Pancreas (tissue), 10 donors: ENCODE measurements at regions not wholly inside any gene's neighbourhood (a gene's known extent, or its start where the extent isn't known, plus 50 kb on each side); places are given as distances from the start of the nearest gene placed in this dataset.

Experiments used
- ATAC-seq, 4 donors: fragments of 200-7000 bp; cut with Tn5 transposase; one replicate each; pipeline versions ENCODE4 v1.8.0 to v1.9.1; 2020; ENCODE audit warnings: mild to moderate bottlenecking in 4 of 4, moderate library complexity in 4 of 4
- DNase-seq, 6 donors: peaks; one replicate each; pipeline ENCODE4 v3.0.0-alpha.2; 2020
- FAIRE-seq: peaks from 2 replicates; lab custom pipeline; 2012; peaks lifted over from hg19 to GRCh38; lab: Jason Lieb, UNC
- H3K27ac ChIP-seq, 4 donors: fragments of 200-600 bp; sonication (generic); 1 replicate in 3 of 4; 2 replicates in 1 of 4; pipeline versions ENCODE4 v1.5.0 to v1.8.0; 2020
- H3K27me3 ChIP-seq, 4 donors: fragments of 200-600 bp; one replicate each; pipeline ENCODE4 v1.8.0; 2021
- H3K36me3 ChIP-seq, 3 donors: fragments of 200-600 bp; sonication (generic) in 1 of 3; one replicate each; pipeline versions ENCODE4 v1.5.0 to v1.8.0; 2020 to 2021
- H3K4me1 ChIP-seq, 3 donors: fragments of 200-600 bp; one replicate each; pipeline ENCODE4 v1.8.0; 2021
- H3K4me3 ChIP-seq, 4 donors: fragments of 200-600 bp; sonication (generic) in 2 of 4; one replicate each; pipeline versions ENCODE4 v1.5.0 to v1.8.0; 2020 to 2021
- H3K9me3 ChIP-seq, 4 donors: fragments of 200-600 bp; one replicate each; pipeline ENCODE4 v1.8.0; 2021
- CTCF ChIP-seq, 4 donors: fragments of 200-600 bp; sonication (generic) in 3 of 4; IDR thresholded peaks; one replicate each; pipeline versions ENCODE4 v1.5.0 to v1.8.0; 2021; ENCODE audit warnings: antibody characterized with exemption in 4 of 4
- WGBS, 2 donors: extraction: QIAGEN DNeasy Blood & Tissue Kit; methylation state at CpG; one replicate each; pipeline ENCODE4 v1.1.7; 2013; 5-methylcytosine and 5-hydroxymethylcytosine counted together
- intact Hi-C, 3 donors: fragments of 100-400 bp; cut with DNase I; formaldehyde crosslinking; loops; one replicate each; pipeline versions ENCODE4 v1.11.1 to v1.14.2; 2022
- donor health status: healthy with polysubstance abuse.
- donor health status: DM: no; HTN: no; CAD: no; lungs with moderate emphysema.
- donor health status: DM: no; HTN: no; CAD: no.
- donor health status: control.
- donor health status: control.
- donor health status: Bipolar disorder and iron deficiency.
- donor health status: DM: yes; HTN: yes; CAD: no.
- donor health status: DM: no; HTN: no; CAD: no.
- donor health status: DM: no; HTN: no; CAD: no.
- donor health status: DM: yes; HTN: yes; CAD: no.

GRCh38 chr5:58121391-58121790, 338.5 kb downstream of the PLK2 start:
- DNase-seq = no peak

GRCh38 chr5:58117542-58117941, 342.3 kb downstream of the PLK2 start:
- Histone ChIP-seq H3K4me1 (no peaks in the 10 kb centered on the region), H3K27ac (no peak overlapping the region), H3K4me3 (no peak overlapping the region), H3K9me3 (no peaks in the 10 kb centered on the region), H3K36me3 (no peaks in the 10 kb centered on the region), H3K27me3 (no peaks in the 10 kb centered on the region)
- ATAC-seq = peak in 2 of 4 donors; percentile 62 to 73
- no peak for FAIRE-seq
- no peak for TF ChIP-seq CTCF (IDR thresholded peaks at IDR 0.05)
- 12 to 30% methylated on average over 2 of the region's 2 CpGs for WGBS, 2 donors
- intact Hi-C loops = no loop called here
- no peak for DNase-seq

More at GRCh38 chr5:58121391-58121790, 338.5 kb downstream of the PLK2 start:
- Histone ChIP-seq H3K36me3 (no peaks in the 10 kb centered on the region), H3K27me3 (no peaks in the 10 kb centered on the region), H3K9me3 (no peaks in the 10 kb centered on the region), H3K27ac (no peak overlapping the region), H3K4me1 (peaks cover 4 to 12% (median 7%) of the 10 kb centered on the region in 3 donors), H3K4me3 (no peak overlapping the region)
- intact Hi-C loops = no loop called here
- 95 to 97% methylated on average over 2 of the region's 2 CpGs for WGBS, 2 donors
- FAIRE-seq (no peak), ATAC-seq (no peak)
- TF ChIP-seq CTCF (IDR thresholded peaks at IDR 0.05) = no peak

GRCh38 chr5:58116346-58116745, 343.5 kb downstream of the PLK2 start:
- DNase-seq (no peak), ATAC-seq (no peak), FAIRE-seq (no peak)
- Histone ChIP-seq H3K27ac (no peak overlapping the region), H3K4me1 (peaks cover 0 to 9% (median 3%) of the 10 kb centered on the region in 3 donors), H3K9me3 (no peaks in the 10 kb centered on the region), H3K4me3 (no peak overlapping the region), H3K27me3 (no peaks in the 10 kb centered on the region), H3K36me3 (no peaks in the 10 kb centered on the region)
- TF ChIP-seq CTCF (IDR thresholded peaks at IDR 0.05) = no peak
- WGBS, 2 donors = 87 to 93% methylated on average over 3 of the region's 3 CpGs
- intact Hi-C loops = no loop called here

- Histone ChIP-seq H3K27me3 (no peaks in the 10 kb centered on the region), H3K9me3 (no peaks in the 10 kb centered on the region), H3K4me3 (no peak overlapping the region), H3K4me1 (peaks cover 0 to 11% (median 5%) of the 10 kb centered on the region in 3 donors), H3K36me3 (no peaks in the 10 kb centered on the region), H3K27ac (no peak overlapping the region)
- WGBS, 2 donors = 62 to 63% methylated on average over 1 of the region's 1 CpG
- no peak for DNase-seq
- intact Hi-C loops = no loop called here
- TF ChIP-seq CTCF (IDR thresholded peaks at IDR 0.05) = no peak
- FAIRE-seq = no peak
- no peak for ATAC-seq
These were observed 344.1 kb downstream of the PLK2 start for GRCh38 chr5:58115811-58116210.

GRCh38 chr5:58114324-58114723, 345.6 kb downstream of the PLK2 start:
- no peak for FAIRE-seq

More at GRCh38 chr5:58114324-58114723, 345.6 kb downstream of the PLK2 start:
- WGBS, 2 donors = 92 to 97% methylated on average over 3 of the region's 3 CpGs
- TF ChIP-seq CTCF (IDR thresholded peaks at IDR 0.05) = no peak
- Histone ChIP-seq H3K9me3 (no peaks in the 10 kb centered on the region), H3K4me3 (no peak overlapping the region), H3K27ac (no peak overlapping the region), H3K27me3 (no peaks in the 10 kb centered on the region), H3K4me1 (peaks cover 0 to 11% (median 5%) of the 10 kb centered on the region in 3 donors), H3K36me3 (no peaks in the 10 kb centered on the region)
- no peak for ATAC-seq
- no peak for DNase-seq
- intact Hi-C loops = no loop called here
